GM19395 (cell line): ENCODE measurements at regions not wholly inside any gene's neighbourhood (a gene's known extent, or its start where the extent isn't known, plus 50 kb on each side); places are given as distances from the start of the nearest gene placed in this dataset.

ENCODE experiments used
- ATAC-seq: cut with Tn5 transposase; IDR thresholded peaks from one replicate; pipeline ENCODE4 v1.9.1; 2021; ENCODE audit warnings: mild to moderate bottlenecking, moderate library complexity; ENCODE audit not compliant: unreplicated experiment

DNA sequence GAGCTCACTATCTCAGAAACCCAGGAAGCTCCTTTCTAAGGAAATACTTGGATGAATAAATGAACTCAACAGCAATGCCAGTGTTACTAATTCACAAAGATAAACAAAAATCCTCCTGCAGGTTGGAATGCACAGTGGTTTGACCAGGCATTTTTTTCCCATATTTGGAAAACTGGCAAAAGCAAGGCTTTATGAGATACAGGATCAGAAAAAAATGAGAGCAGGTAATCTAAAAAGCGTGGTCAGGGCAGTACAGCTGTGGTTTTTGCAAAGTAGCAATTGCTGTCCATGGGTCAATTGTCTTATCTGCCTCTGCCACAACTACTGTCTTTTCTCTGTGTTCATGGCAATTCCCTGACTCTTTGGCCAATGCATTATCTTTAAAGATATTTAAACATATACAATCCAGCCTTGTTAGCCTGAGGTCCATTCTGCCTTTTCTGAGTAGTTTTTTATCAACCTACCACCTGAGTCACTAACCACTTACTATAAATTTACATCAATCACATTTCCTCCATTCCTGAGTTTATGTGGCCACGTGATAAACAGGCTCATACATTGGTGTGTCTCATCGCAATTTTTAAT, 564.5 kb upstream of the IGFBP3 start:
- no peak for ATAC-seq

DNA sequence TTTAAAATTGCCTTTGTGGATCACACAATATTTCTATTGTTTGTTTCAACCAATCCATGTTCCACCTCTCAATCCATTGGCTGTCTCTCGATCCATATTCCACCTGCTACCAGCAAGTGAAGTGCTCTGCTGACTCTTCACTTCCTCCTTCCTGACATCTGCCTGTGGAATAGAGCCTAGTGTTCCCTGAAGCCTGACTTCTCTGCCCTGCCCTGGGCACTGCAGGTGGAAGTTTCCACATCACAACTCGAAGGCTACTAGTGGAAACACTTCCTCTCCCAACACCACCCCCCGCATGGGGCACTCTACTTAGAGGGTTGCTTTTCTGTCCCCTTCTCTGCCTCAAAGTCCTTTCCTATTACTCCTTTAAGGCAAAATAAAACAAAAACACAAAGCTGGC, 563.8 kb upstream of the IGFBP3 start:
- no peak for ATAC-seq

GRCh38 chr7:46480619-46481018, 559.5 kb upstream of the IGFBP3 start:
- ATAC-seq = no peak

GRCh38 chr7:46479680-46480079, 558.6 kb upstream of the IGFBP3 start:
- no peak for ATAC-seq

DNA sequence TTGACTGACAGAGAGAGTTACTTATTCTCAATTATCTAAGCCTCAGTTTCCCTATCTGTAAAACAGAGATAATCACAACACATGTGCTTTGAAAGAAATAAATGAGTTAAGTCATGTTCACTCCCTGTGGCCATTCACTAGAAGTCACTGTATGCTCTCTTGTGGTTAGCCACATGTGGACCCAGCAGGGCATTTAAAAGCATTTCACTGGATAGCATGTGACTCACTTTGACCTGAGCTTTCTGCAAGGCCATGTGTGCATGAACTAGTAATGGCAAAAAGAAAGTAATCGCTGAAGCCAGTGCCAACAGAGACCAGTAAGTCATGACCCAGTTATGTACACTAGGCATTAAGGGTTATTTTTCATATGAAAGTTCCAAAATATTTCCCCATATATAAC, 557.0 kb upstream of the IGFBP3 start:
- no peak for ATAC-seq

DNA sequence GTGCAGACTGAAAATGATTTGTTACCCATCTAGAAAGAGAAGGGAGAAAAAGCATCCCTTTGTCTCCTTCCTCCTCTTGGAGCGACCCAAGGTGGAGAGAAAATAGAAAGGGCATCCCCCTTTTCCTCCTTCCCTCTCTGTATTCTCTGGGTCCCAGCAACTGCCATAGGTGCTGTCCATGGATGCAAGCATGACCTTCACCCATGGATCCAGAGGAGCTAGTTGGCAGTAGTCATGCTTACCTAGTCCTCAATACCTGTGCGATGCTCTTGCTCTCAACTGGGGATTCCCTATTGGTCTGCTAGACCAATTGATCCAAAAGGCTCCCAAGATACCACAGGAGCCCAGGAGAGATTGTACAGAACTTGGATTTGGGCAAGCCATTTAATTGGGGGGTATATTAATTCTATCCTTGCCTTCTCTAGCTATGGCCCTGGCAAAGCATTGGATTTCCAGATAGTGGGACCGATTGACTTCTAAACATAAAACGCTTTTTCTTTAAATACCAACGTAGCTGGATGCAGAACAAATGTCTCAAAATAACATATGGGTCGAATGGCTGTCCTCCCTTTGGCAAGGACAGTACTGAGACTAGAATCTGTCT, 547.8 kb upstream of the IGFBP3 start:
- ATAC-seq = no peak

DNA sequence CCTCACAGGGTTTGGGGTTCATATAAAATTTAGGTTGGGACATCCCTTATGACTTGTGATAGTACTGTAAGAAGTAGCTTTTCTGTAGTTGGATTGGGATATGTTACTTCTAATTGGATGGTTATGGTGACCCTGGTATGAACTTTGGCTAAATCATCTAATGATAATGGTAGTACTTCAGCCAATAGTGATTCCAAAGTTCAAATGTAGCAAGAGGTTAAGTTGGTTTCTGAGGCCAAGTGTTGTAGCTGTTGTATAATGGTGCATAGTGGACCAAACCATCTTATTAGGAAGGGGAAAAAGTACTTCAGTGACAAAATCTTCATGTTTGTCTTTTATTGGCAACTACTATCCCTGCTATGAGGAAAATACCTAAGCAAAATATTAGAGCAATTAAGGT, 542.1 kb upstream of the IGFBP3 start:
- no peak for ATAC-seq

DNA sequence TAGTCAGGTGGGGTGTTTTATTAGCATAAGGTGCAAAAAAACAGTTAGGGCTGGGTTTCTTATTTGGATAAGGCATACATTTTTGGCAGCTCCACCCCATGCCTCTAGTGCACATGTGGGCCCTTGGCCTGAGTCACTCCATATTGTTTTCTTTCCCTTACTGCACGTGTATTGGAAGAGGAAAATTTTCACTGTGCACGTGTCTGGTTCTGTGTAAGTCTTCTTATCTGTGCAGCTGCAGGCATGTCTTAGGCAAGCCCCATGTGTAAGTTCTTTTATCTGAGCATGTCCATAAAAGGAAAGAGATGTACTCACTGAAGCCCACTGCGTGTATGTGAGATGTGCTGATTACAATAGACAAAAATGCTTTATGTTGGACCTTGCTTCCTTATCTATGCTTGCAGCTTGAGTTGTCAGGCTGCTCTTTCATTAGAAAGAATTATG, 540.3 kb upstream of the IGFBP3 start:
- ATAC-seq = no peak

DNA sequence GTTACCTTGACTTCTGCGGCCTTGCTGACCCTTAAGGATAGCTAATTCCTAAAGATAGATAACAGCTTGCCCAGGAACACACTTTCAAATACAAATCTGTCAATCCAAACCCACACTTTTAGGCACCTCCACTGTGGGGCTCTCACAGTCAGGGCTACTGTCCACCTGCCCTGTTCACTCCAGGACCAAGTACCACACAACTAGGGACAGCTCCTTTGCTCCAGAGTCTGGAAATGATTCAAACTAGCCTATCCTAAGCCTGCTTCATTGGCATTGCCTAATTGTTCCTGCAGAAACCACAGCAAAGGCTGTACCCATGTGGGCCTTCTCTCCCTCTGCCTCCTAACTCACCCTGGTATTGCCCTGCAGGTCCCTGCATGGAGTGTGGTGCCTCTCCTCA, 538.9 kb upstream of the IGFBP3 start:
- no peak for ATAC-seq

- ATAC-seq = no peak
Measured at GRCh38 chr7:46454816-46455215, 533.7 kb upstream of the IGFBP3 start.

- no peak for ATAC-seq
Measured at GRCh38 chr7:46452561-46453135, 531.6 kb upstream of the IGFBP3 start.

DNA sequence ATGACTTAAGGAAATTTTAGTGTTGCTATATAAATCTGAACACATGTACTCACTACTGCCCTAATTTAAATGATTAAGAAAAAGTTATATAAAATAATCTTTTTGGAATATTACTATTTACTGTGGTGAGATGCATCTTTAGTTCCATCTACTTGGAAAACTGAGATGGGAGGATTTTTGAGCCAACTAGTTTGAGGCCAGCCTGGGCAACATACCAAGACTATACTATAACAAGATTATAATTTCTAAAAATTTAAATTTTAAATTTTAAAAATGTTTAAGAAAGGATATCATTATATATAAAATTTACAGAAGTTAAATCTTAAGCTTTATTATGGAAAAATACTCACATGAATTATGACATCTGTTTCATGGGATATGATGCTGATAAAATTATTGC, 530.8 kb upstream of the IGFBP3 start:
- ATAC-seq = no peak

GRCh38 chr7:46450886-46451285, 529.8 kb upstream of the IGFBP3 start:
- ATAC-seq = no peak

DNA sequence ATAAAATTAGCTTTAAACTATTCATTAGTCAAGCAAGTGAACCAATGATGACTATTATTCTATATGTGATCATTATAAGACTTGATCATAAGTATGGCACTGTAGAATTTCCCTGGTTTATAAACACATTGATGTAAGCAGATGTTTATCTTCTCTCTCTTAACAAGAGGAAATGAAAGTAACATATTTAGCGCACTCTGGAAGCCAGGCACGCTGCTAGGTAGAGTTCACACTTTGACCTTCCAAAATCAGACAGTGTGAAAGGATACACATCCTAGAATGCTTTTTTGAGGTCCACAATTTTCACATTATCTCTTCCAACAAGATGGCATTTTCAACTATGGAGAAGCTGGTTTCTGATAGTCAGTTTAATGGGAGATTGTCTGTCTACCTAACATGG, 529.4 kb upstream of the IGFBP3 start:
- ATAC-seq = no peak

GRCh38 chr7:46449743-46450142, 528.7 kb upstream of the IGFBP3 start:
- ATAC-seq = no peak

DNA sequence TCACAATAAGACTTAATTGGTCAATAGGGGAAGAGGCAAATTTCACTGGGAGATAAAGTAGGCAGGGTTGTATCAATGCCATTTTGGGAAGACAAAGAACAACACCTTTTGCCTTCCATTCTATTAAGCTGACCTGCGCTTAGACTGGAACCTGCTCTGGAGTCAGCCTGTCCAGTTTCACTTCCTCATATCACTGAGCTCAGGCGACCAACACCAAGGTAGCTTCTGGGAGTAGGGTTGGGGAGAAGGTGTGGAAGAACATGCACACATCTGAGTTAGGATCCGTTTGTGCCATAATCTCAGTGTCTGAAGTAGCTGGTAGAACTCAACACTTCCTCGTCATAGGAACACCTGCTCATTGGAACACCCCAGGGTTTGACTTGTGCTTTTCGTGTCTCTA, 527.4 kb upstream of the IGFBP3 start:
- no peak for ATAC-seq

GRCh38 chr7:46446151-46446550, 525.1 kb upstream of the IGFBP3 start:
- ATAC-seq = no peak

DNA sequence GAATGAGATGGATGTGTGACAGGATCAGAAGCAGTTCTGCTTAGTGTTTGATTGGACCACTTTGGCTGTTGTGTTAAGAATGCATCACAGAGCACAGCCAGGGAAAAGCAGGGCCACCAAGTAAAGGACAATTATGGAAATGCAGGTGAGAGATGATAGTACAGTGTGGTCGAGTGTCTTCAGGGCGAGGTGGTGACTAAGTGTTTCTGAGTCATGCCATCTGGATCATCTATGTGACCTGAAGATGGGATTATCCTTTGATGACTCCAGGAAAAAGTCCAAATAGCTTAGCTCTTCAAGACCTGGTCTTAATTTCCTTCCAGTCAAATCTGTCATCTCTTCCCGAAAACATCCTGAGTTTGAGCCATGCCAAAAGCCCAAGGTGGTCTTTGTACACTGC, 523.2 kb upstream of the IGFBP3 start:
- ATAC-seq = no peak

DNA sequence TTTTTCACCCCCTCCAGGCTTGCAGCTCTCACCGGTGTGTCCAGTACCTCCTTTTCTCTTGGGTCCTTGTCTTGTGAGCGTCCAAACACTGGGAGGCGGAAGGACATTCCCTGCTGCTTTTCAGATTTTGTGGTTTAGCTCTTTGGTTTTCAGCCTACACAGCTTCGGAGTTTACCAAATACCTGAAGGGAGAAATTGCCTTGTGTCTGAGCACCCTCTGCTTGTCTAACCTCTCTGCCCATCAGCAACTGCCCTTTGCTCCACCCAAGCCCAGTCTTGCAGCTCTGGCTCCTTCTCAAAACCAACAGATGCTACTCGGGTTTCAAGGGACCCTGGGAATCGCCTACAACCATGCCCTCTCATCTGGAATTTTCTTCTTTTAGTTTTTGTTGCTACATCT, 519.1 kb upstream of the IGFBP3 start:
- ATAC-seq = no peak

- no peak for ATAC-seq
Measured at GRCh38 chr7:46432708-46433107, 511.6 kb upstream of the IGFBP3 start.

DNA sequence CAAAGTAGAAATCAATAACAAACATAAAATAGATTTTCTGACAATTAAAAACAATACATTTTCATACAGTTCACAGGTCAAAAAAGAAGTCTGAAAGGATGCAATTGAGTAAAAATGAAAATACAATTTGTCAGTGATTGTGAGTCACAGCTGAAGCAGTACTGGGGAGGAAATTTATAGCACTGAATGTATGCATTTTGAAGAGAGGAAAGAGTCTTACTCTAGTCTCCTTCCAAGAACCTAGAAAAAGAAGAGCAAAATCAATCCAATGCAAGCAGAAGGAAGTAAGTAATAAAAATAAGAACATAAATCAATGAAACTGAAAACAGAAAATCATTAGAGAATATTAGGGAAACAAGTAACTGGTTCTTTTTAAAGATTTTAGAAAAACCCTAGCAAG, 507.2 kb upstream of the IGFBP3 start:
- no peak for ATAC-seq

- no peak for ATAC-seq
Measured at GRCh38 chr7:46424934-46425333, 503.9 kb upstream of the IGFBP3 start.
